Chondrocyte (in vitro differentiated cells): ENCODE measurements at regions not wholly inside any gene's neighbourhood (a gene's known extent, or its start where the extent isn't known, plus 50 kb on each side); places are given as distances from the start of the nearest gene placed in this dataset.

Experiments
- DNase-seq: peaks from one replicate; pipeline ENCODE4 v3.0.0; 2021; ENCODE audit warnings: mixed read lengths, low spot score
- H3K27ac Mint-ChIP-seq: one replicate; pipeline ENCODE4 v1.8.0; 2021; ENCODE audit warnings: mild to moderate bottlenecking, moderate library complexity, mixed read lengths; ENCODE audit not compliant: unreplicated experiment
- H3K27me3 Mint-ChIP-seq: 2 replicates; pipeline ENCODE4 v1.8.0; 2021; ENCODE audit warnings: low read depth, mixed read lengths
- H3K36me3 Mint-ChIP-seq: 2 replicates; pipeline ENCODE4 v1.8.0; 2021; ENCODE audit warnings: low read depth, mixed read lengths
- H3K4me1 Mint-ChIP-seq: 2 replicates; pipeline ENCODE4 v1.8.0; 2021; ENCODE audit warnings: low read depth, mild to moderate bottlenecking, mixed read lengths
- H3K4me3 Mint-ChIP-seq: one replicate; pipeline ENCODE4 v1.8.0; 2021; ENCODE audit warnings: mild to moderate bottlenecking, moderate library complexity, mixed read lengths; ENCODE audit not compliant: unreplicated experiment
- H3K9me3 Mint-ChIP-seq: 2 replicates; pipeline ENCODE4 v1.8.0; 2021; ENCODE audit warnings: low read depth, mixed read lengths
- CTCF ChIP-seq: fragments of 200-600 bp; sonication (generic); IDR thresholded peaks from 2 replicates; pipeline ENCODE4 v1.5.0; 2021; ENCODE audit warnings: antibody characterized with exemption, mild to moderate bottlenecking, moderate library complexity

GRCh38 chr3:43195115-43195498 lies 89.2 kb upstream of the POMGNT2 start:
- no peak for TF ChIP-seq CTCF
- no peaks in the 10 kb centered on the region for H3K36me3 Mint-ChIP-seq
- H3K4me1 Mint-ChIP-seq: peaks cover 27% of the 10 kb centered on the region
- H3K27me3 Mint-ChIP-seq: peaks cover 3% of the 10 kb centered on the region
- peaks cover 17% of the 10 kb centered on the region for H3K9me3 Mint-ChIP-seq
- H3K4me3 Mint-ChIP-seq: no peak overlapping the region
- no peak overlapping the region for H3K27ac Mint-ChIP-seq
- DNase-seq: no peak

- no peak for DNase-seq
- peaks cover 3% of the 10 kb centered on the region for H3K27me3 Mint-ChIP-seq
- H3K4me1 Mint-ChIP-seq: peaks cover 31% of the 10 kb centered on the region
These were observed 88.7 kb upstream of the POMGNT2 start for GRCh38 chr3:43194490-43195114.

GRCh38 chr3:43194069-43194468 lies 88.2 kb upstream of the POMGNT2 start:
- Mint-ChIP-seq H3K27me3 (peaks cover 3% of the 10 kb centered on the region), H3K27ac (no peak overlapping the region), H3K4me3 (no peak overlapping the region), H3K36me3 (no peaks in the 10 kb centered on the region), H3K9me3 (peaks cover 6% of the 10 kb centered on the region), H3K4me1 (peaks cover 31% of the 10 kb centered on the region)
- DNase-seq: no peak
- TF ChIP-seq CTCF: no peak

More at GRCh38 chr3:43194490-43195114, 88.7 kb upstream of the POMGNT2 start:
- Mint-ChIP-seq H3K36me3 (no peaks in the 10 kb centered on the region), H3K4me3 (no peak overlapping the region), H3K27ac (no peak overlapping the region), H3K9me3 (peaks cover 12% of the 10 kb centered on the region)
- no peak for TF ChIP-seq CTCF

DNA sequence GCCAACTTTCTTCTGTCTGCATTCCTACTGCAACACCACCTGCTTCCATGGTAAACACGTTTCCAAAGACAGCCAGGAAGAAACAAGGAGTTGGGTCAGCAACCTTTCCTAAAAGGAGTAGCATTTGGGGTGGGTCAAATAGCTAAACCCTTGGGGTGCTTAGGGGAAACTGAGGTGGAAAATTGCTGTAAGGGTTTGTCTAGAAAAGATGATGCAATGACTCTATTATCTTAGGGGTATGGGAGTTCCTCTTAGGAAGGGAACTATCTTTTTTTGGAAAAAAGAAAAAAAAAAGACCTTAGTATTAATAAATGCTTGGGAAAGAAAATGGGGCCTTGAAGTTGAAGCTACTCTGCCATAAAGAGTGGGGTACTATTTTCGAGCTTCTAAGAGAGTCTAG lies 86.1 kb upstream of the POMGNT2 start:
- TF ChIP-seq CTCF: no peak
- H3K36me3 Mint-ChIP-seq: no peaks in the 10 kb centered on the region
- peak overlapping the region; percentile 58 for H3K27ac Mint-ChIP-seq
- H3K4me3 Mint-ChIP-seq: no peak overlapping the region
- H3K27me3 Mint-ChIP-seq: peaks cover 3% of the 10 kb centered on the region
- H3K4me1 Mint-ChIP-seq: peaks cover 31% of the 10 kb centered on the region
- H3K9me3 Mint-ChIP-seq: no peaks in the 10 kb centered on the region
- no peak for DNase-seq

GRCh38 chr3:43191116-43191515 lies 85.2 kb upstream of the POMGNT2 start:
- DNase-seq: no peak
- Mint-ChIP-seq H3K4me3 (no peak overlapping the region), H3K4me1 (peaks cover 31% of the 10 kb centered on the region), H3K27ac (peak overlapping the region; percentile 86), H3K27me3 (peaks cover 3% of the 10 kb centered on the region), H3K9me3 (no peaks in the 10 kb centered on the region), H3K36me3 (no peaks in the 10 kb centered on the region)
- no peak for TF ChIP-seq CTCF
